ENCODE measurements at regions not wholly inside any gene's neighbourhood (a gene's known extent, or its start where the extent isn't known, plus 50 kb on each side); places are given as distances from the start of the nearest gene placed in this dataset.

DNA sequence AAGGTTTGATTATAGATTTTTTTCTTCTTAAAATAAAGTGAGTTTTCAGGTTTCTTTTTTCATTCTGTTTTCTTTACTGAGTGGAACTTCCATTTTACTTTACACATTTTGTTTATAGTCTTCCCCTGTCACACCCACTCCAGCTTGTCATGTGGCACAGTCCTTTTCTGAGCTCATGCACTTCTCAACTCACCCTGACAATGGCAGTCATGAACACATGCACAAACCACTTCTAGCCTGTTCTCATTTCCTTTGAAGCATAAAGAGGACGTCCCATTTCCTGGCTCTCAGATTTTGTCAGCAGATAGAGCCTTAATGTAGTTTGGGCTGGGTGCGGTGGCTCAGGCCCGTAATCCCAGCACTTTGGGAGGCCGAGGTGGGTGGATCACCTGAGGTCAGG is 168.0 kb downstream of the AHSP start:
- peaks cover 11% of the 10 kb centered on the region for H3K27me3 Mint-ChIP-seq (ENCODE audit: low read depth)
- H3K4me3 Mint-ChIP-seq = no peak overlapping the region
- no peaks in the 10 kb centered on the region for H3K9me3 Mint-ChIP-seq
- H3K27ac Mint-ChIP-seq = no peak overlapping the region
- DNase-seq (ENCODE audit: low spot score in 2 of 2, unreplicated experiment in 2 of 2) = no peak
- no peaks in the 10 kb centered on the region for H3K4me1 Mint-ChIP-seq
- H3K36me3 Mint-ChIP-seq = no peaks in the 10 kb centered on the region
- no peak for TF ChIP-seq CTCF (IDR thresholded peaks at IDR 0.05; ENCODE audit: unreplicated experiment)

GRCh38 chr16:31696968-31697743 is 169.5 kb downstream of the AHSP start:
- H3K4me3 Mint-ChIP-seq = no peak overlapping the region

DNA sequence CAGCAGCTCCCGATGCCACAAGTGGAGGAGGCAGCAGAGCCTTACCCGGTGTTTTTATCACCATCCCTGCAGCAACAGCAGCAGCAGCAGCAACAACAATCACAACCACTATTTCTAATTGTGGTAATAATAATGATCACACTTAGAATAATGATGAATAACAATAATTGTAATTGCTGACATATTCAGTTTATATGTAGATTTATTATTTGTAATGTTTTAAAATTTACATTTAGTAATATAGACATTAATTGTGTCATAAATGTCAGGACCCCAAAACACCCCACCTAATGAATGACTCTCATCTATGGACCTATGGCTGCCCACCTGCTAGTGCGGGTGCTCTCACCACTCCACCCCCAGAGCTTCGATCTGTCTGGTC is 170.0 kb downstream of the AHSP start:
- no peaks in the 10 kb centered on the region for H3K9me3 Mint-ChIP-seq
- no peaks in the 10 kb centered on the region for H3K36me3 Mint-ChIP-seq
- H3K27ac Mint-ChIP-seq = no peak overlapping the region
- H3K4me1 Mint-ChIP-seq = peaks cover 10% of the 10 kb centered on the region
- DNase-seq (ENCODE audit: low spot score in 2 of 2, unreplicated experiment in 2 of 2) = no peak
- no peak for TF ChIP-seq CTCF (IDR thresholded peaks at IDR 0.05; ENCODE audit: unreplicated experiment)
- H3K4me3 Mint-ChIP-seq = no peak overlapping the region
- H3K27me3 Mint-ChIP-seq (ENCODE audit: low read depth) = peaks cover 11% of the 10 kb centered on the region

More at GRCh38 chr16:31696968-31697743, 169.5 kb downstream of the AHSP start:
- peak; percentile 45 for TF ChIP-seq CTCF (IDR thresholded peaks at IDR 0.05; ENCODE audit: unreplicated experiment)
- H3K9me3 Mint-ChIP-seq = no peaks in the 10 kb centered on the region
- H3K4me1 Mint-ChIP-seq = peaks cover 10% of the 10 kb centered on the region
- no peak overlapping the region for H3K27ac Mint-ChIP-seq
- DNase-seq (ENCODE audit: low spot score in 2 of 2, unreplicated experiment in 2 of 2) = no peak
- peaks cover 11% of the 10 kb centered on the region for H3K27me3 Mint-ChIP-seq (ENCODE audit: low read depth)
- no peaks in the 10 kb centered on the region for H3K36me3 Mint-ChIP-seq

- H3K4me3 Mint-ChIP-seq = no peak overlapping the region
- no peaks in the 10 kb centered on the region for H3K9me3 Mint-ChIP-seq
- no peak for TF ChIP-seq CTCF (IDR thresholded peaks at IDR 0.05; ENCODE audit: unreplicated experiment)
- H3K36me3 Mint-ChIP-seq = no peaks in the 10 kb centered on the region
- no peak overlapping the region for H3K27ac Mint-ChIP-seq
- H3K4me1 Mint-ChIP-seq = peaks cover 10% of the 10 kb centered on the region
- DNase-seq (ENCODE audit: low spot score in 2 of 2, unreplicated experiment in 2 of 2) = no peak
- peaks cover 11% of the 10 kb centered on the region for H3K27me3 Mint-ChIP-seq (ENCODE audit: low read depth)
These were observed 171.2 kb downstream of the AHSP start for GRCh38 chr16:31698901-31699300.

DNA sequence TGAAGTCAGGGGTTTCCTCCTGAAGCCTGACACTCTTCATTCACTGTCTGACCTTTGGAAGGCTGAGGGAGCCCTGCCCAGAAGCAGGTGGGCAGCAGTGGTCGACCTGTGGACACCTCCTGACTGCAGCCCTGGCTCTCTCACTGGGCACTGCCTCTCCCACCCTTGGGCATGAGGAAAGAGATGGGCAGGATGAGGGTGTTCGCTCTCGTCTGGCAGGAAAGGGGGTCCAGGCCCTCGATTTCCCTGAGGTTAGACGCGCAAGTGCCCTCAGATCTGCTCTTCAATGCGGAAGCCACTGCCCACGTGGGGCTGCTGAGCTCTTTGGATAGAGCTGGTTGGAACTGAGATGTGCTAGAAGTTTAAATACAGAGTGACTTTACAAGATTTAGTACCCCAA is 171.9 kb downstream of the AHSP start:
- no peak overlapping the region for H3K27ac Mint-ChIP-seq
- no peaks in the 10 kb centered on the region for H3K36me3 Mint-ChIP-seq
- DNase-seq (ENCODE audit: low spot score in 2 of 2, unreplicated experiment in 2 of 2) = no peak
- H3K9me3 Mint-ChIP-seq = no peaks in the 10 kb centered on the region
- H3K27me3 Mint-ChIP-seq (ENCODE audit: low read depth) = peaks cover 11% of the 10 kb centered on the region
- H3K4me1 Mint-ChIP-seq = peaks cover 10% of the 10 kb centered on the region
- H3K4me3 Mint-ChIP-seq = peak overlapping the region; percentile 87
- no peak for TF ChIP-seq CTCF (IDR thresholded peaks at IDR 0.05; ENCODE audit: unreplicated experiment)
